ENCODE measurements at regions not wholly inside any gene's neighbourhood (a gene's known extent, or its start where the extent isn't known, plus 50 kb on each side); places are given as distances from the start of the nearest gene placed in this dataset.
"Not testable (repeated sequence)": the region's sequence is repeated elsewhere in the genome, so short reads cannot be mapped to it uniquely, and the experiment has no call there.

- TF ChIP-seq, protein P1, sequence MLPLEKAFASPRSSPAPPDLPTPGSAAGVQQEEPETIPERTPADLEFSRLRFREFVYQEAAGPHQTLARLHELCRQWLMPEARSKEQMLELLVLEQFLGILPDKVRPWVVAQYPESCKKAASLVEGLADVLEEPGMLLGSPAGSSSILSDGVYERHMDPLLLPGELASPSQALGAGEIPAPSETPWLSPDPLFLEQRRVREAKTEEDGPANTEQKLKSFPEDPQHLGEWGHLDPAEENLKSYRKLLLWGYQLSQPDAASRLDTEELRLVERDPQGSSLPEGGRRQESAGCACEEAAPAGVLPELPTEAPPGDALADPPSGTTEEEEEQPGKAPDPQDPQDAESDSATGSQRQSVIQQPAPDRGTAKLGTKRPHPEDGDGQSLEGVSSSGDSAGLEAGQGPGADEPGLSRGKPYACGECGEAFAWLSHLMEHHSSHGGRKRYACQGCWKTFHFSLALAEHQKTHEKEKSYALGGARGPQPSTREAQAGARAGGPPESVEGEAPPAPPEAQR (CRISPR knock-in tag; IDR thresholded peaks at IDR 0.05): no peak
- TF ChIP-seq CTCF (IDR thresholded peaks at IDR 0.05) (peak; percentile 29; the same call in 1 of the 2 replicates), ZNF138 (CRISPR knock-in tag; conservative IDR thresholded peaks at IDR 0.05) (no peak)
Measured at GRCh38 chr11:45405916-45406670, 120.0 kb upstream of the SYT13 start (continued).

DNA sequence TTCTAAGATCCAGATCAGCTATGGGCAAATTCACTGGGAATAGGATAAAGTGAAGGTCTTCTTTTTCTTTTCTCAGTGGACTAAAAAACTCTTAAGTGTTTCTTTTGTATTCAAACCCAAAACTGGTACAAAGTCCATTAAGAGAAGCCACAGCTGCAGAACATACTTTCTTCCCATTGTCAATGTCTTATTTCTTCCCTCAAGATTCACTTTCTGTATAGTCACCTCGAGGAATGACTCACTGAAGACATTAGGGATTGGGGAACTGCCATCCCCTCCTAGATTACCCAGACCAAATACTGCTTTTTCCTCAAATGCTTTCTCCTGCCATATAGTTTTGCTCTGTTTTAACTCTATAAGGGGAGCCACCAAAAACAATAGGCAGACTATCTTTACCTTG, 117.4 kb upstream of the SYT13 start:
- H3K9me3 Mint-ChIP-seq; H3K27me3 Mint-ChIP-seq (ENCODE audit: low read depth); H3K36me3 Mint-ChIP-seq; H3K27ac Mint-ChIP-seq; DNase-seq (ENCODE audit: low spot score); ATAC-seq; POLR2A ChIA-PET; H3K4me3 Mint-ChIP-seq: not testable (repeated sequence)
- peaks cover 30% of the 10 kb centered on the region for H3K4me1 Mint-ChIP-seq
- CTCF ChIA-PET: interaction anchor here (0.8 to 1.3 kb wide), 2 partner anchors 33 to 252 kb away, joined by 3 to 5 read pairs; no protein-coding TSS in a partner anchor

DNA sequence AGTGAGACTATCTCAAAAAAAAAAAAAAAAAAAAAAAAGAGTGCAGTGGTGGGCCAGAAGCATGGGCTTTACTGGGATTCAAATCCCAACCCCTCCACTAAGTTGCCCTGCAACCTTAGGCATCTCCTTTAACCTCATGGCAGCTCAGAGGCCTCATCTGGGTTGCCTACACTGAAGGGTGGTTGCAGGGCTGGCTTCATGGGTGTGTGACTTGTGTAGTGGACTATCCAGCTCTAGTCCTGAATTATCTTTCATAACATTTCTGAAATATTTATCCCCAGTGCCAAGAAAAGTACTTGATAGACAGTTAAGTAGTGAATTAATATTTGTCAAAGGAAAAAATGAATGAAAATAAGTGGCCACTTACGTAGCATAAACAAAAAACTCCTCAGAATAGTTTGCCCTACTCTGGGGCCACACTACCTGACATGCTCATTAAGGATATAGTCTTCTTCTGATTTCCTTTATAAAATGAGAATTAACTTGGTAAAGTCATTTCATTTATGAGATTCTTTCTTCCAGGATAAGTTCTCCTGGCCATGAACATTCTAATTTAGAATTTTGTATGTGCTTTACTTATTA, 116.0 kb upstream of the SYT13 start:
- no peak overlapping the region for H3K4me3 Mint-ChIP-seq

More for the DNA sequence above, 116.0 kb upstream of the SYT13 start:
- Mint-ChIP-seq H3K36me3 (no peaks in the 10 kb centered on the region), H3K27ac (no peak overlapping the region), H3K27me3 (ENCODE audit: low read depth) (no peaks in the 10 kb centered on the region), H3K4me1 (peaks cover 21% of the 10 kb centered on the region), H3K9me3 (no peaks in the 10 kb centered on the region)
- DNase-seq (ENCODE audit: low spot score) (no peak), ATAC-seq (no peak)
- POLR2A ChIA-PET: no interaction called here
- CTCF ChIA-PET: interaction anchor here (0.7 kb wide), 2 partner anchors 112 to 943 kb away, joined by 3 read pairs; no protein-coding TSS in a partner anchor
- no peak for TF ChIP-seq AFF4 (CRISPR knock-in tag; IDR thresholded peaks at IDR 0.05; ENCODE audit: borderline replicate concordance)
- no peak for TF ChIP-seq ZNF219 (CRISPR knock-in tag; IDR thresholded peaks at IDR 0.05; ENCODE audit: borderline replicate concordance)
- TF ChIP-seq RELA (CRISPR knock-in tag; IDR thresholded peaks at IDR 0.05; ENCODE audit: borderline replicate concordance): no peak
- no peak for TF ChIP-seq OVOL2 (CRISPR knock-in tag; IDR thresholded peaks at IDR 0.05; ENCODE audit: borderline replicate concordance)
- TF ChIP-seq SMAD4 (CRISPR knock-in tag; IDR thresholded peaks at IDR 0.05): no peak
- TF ChIP-seq CREB1 (CRISPR knock-in tag; IDR thresholded peaks at IDR 0.05): no peak
- TF ChIP-seq, protein P2, sequence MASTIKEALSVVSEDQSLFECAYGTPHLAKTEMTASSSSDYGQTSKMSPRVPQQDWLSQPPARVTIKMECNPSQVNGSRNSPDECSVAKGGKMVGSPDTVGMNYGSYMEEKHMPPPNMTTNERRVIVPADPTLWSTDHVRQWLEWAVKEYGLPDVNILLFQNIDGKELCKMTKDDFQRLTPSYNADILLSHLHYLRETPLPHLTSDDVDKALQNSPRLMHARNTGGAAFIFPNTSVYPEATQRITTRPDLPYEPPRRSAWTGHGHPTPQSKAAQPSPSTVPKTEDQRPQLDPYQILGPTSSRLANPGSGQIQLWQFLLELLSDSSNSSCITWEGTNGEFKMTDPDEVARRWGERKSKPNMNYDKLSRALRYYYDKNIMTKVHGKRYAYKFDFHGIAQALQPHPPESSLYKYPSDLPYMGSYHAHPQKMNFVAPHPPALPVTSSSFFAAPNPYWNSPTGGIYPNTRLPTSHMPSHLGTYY (CRISPR knock-in tag; IDR thresholded peaks at IDR 0.05): no peak
- TF ChIP-seq, protein P3, sequence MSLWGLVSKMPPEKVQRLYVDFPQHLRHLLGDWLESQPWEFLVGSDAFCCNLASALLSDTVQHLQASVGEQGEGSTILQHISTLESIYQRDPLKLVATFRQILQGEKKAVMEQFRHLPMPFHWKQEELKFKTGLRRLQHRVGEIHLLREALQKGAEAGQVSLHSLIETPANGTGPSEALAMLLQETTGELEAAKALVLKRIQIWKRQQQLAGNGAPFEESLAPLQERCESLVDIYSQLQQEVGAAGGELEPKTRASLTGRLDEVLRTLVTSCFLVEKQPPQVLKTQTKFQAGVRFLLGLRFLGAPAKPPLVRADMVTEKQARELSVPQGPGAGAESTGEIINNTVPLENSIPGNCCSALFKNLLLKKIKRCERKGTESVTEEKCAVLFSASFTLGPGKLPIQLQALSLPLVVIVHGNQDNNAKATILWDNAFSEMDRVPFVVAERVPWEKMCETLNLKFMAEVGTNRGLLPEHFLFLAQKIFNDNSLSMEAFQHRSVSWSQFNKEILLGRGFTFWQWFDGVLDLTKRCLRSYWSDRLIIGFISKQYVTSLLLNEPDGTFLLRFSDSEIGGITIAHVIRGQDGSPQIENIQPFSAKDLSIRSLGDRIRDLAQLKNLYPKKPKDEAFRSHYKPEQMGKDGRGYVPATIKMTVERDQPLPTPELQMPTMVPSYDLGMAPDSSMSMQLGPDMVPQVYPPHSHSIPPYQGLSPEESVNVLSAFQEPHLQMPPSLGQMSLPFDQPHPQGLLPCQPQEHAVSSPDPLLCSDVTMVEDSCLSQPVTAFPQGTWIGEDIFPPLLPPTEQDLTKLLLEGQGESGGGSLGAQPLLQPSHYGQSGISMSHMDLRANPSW (CRISPR knock-in tag; conservative IDR thresholded peaks at IDR 0.05; ENCODE audit: low read depth): no peak
- TF ChIP-seq, protein P4, sequence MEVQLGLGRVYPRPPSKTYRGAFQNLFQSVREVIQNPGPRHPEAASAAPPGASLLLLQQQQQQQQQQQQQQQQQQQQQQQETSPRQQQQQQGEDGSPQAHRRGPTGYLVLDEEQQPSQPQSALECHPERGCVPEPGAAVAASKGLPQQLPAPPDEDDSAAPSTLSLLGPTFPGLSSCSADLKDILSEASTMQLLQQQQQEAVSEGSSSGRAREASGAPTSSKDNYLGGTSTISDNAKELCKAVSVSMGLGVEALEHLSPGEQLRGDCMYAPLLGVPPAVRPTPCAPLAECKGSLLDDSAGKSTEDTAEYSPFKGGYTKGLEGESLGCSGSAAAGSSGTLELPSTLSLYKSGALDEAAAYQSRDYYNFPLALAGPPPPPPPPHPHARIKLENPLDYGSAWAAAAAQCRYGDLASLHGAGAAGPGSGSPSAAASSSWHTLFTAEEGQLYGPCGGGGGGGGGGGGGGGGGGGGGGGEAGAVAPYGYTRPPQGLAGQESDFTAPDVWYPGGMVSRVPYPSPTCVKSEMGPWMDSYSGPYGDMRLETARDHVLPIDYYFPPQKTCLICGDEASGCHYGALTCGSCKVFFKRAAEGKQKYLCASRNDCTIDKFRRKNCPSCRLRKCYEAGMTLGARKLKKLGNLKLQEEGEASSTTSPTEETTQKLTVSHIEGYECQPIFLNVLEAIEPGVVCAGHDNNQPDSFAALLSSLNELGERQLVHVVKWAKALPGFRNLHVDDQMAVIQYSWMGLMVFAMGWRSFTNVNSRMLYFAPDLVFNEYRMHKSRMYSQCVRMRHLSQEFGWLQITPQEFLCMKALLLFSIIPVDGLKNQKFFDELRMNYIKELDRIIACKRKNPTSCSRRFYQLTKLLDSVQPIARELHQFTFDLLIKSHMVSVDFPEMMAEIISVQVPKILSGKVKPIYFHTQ (CRISPR knock-in tag; IDR thresholded peaks at IDR 0.05): no peak
- no peak for TF ChIP-seq TEAD1 (CRISPR knock-in tag; IDR thresholded peaks at IDR 0.05)
